Stimulated activated CD8-positive, alpha-beta memory T cell treated with anti-CD3 and anti-CD28 coated beads, Interleukin-4, amount 100 ng/mL, for 48 hours (primary cell): ENCODE measurements at regions not wholly inside any gene's neighbourhood (a gene's known extent, or its start where the extent isn't known, plus 50 kb on each side); places are given as distances from the start of the nearest gene placed in this dataset.
"Not testable (repeated sequence)": the region's sequence is repeated elsewhere in the genome, so short reads cannot be mapped to it uniquely, and the experiment has no call there.

Experiments
- DNase-seq: peaks from one replicate; pipeline ENCODE4 v3.0.0-alpha.2; 2020

DNA sequence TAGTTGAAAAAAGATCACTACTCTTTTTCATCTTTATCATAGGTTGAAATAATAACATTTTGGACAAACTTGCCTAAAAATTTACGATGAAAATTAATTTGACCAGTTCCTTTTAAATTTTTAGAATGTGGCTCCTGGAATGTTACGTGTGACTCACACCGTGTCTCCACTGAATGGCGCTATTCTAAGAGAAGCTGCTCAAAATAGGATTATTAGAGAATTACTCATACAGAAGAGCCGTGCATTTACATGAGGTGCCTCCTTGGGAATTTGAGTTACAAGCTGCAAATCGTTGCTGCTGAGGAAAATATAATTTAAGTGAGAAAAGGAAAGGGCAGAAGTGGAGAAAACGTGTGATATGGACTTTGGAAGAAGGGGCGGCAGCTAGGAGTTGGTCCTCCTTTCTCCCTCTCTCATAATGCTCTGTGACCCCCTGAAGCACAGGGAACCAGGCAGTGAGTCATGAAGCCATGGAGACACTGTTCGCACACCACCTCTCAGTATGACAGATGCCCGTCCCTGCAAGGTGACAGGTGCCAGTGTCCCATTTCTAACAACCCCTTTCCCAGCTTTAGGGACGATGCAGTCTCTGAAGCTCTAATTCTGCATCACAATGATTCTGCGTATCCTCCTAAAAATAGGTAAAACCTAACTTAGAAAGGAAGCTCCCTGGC lies 323.2 kb upstream of the COBL start:
- DNase-seq, result no peak

GRCh38 chr7:51636503-51636902 lies 319.9 kb upstream of the COBL start:
- no peak for DNase-seq

GRCh38 chr7:51635775-51636174 lies 319.2 kb upstream of the COBL start:
- DNase-seq, result no peak

DNA sequence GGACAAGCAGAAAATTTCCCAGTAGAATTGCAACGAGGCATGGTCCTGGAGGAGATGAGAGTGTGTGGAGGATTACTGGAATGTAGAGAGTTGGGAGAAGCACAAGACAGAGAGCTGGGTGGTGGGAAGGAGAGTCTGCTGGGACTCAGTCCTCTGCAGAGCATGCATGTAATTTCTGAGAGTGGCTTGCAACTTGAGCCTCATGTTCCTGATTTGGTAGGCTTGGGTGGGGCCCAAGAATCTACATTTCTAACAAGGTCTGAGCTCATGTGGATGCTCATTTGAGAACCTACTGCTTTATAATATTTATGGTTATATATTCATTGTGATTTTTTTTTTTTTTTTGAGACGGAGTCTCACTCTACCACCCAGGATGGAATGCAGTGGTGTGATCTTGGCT lies 317.9 kb upstream of the COBL start:
- DNase-seq, result no peak

DNA sequence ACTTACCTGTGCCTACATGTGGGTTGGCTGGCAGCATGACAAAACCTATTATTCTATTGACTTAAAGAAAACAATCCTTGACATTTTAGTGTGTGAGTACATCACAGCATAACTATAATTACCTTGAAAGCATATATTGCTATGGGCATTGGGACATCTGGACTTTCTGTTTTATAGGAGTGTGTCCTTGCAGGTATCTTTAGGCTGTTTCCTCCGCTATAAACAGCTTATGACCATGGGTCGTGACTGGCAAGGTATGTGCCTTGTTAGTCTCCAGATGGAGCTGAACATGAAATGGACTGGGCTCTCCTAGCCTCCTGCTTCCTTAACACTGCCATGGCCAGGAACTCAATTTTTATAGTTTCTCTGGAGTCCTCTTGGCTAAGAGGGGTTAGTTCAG lies 317.4 kb upstream of the COBL start:
- no peak for DNase-seq

GRCh38 chr7:51633596-51633995 lies 317.0 kb upstream of the COBL start:
- DNase-seq, result no peak

DNA sequence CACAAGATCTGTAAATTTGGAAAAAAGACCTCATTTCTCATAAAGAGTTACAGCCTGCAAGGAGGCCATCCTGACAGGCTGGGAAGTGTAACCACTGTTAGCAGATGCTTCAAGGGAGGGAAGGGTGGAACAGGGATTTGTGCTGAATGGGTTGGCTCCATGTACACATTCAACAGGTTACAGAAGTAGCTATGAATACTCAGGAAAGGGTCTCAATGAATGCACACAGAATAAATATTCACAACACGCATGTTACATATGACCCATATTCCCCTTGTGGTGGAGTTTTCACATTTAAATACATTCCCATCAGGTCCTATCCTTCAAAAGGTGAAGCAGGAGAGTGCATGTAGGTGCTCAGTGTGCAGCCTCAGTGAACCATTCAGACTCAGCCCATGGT lies 316.4 kb upstream of the COBL start:
- no peak for DNase-seq

- no peak for DNase-seq
Observed at GRCh38 chr7:51630933-51631332, 314.3 kb upstream of the COBL start.

GRCh38 chr7:51629206-51629605 lies 312.6 kb upstream of the COBL start:
- DNase-seq, result no peak

DNA sequence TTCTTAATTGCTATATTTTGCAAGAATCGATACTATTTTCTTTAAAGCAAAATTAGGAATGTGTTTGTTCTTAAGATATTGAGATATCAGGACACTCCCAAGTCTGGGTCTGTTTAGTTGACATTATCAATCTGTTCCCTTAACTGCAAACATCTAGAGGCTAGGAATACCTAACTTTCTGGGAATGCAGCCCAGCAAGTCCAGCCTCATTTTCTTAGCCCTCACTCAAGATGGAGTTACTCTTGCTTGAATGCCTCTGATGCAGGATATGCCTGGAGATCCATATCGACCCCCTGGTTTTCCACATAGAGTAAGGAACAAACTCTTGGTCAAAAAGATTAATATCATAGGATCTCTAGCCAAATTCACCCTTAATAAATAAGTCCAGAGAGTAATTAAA lies 305.3 kb upstream of the COBL start:
- DNase-seq, result no peak

DNA sequence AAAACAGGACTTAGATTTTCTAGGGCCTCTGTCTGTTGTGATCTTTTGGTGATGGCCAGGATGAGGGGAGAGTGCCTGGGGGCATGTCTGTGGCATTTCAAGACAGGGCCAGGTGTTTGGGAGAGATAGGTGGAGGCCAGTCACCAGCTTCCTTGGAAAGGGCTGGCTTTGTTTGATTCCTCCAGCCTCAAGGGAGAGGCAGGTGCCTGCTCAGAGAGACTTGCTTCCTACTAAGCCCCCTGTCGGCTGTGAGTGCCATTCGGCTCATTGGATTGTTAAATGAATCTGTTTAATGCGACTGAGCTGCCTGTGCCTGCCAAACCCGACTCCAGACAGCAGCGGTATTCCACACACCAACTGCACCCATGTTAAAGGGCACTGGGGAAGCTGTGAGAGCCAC lies 304.1 kb upstream of the COBL start:
- no peak for DNase-seq

GRCh38 chr7:51619880-51620279 lies 303.3 kb upstream of the COBL start:
- DNase-seq, result no peak

DNA sequence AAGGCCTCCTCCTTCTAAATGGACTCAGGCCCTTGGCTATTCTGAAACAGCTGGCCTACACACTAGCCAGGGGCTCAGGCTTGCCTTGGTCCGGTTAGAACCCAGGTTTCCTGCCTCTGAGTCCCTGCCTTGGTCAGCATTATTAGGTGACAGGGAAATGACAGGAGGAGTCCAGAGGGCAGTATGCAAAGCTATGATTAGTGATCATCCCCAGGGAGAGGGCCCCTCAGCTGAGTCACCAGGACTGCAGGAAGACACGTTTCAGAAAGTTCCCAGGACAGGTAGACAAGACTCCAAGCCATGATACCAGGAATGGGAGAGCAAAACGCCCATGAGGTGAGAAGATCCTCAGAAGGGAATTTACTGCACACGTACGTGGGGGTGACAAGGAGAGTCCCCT lies 301.1 kb upstream of the COBL start:
- DNase-seq, result no peak

DNA sequence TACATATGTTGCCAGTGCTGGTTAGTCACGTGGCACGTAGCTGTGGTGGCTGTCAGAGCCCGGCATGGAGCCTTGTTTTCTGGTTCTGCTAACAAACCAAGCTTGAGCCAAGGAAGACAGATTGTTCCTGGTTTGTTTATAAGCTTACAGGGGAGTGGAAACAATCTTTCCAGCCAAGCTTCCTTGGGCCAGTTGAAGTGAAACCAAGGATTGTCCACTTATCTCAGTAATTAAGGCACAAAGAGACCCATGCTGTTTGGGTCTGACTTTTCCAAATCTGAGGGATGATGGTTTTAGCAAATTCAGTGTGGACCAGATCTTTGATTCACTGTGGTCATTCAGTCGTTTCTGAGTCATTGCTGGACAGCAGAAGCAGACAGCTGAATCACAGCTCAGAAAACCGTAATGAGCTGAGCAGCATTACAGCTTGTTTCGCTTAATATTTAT lies 297.3 kb upstream of the COBL start:
- DNase-seq, result no peak

DNA sequence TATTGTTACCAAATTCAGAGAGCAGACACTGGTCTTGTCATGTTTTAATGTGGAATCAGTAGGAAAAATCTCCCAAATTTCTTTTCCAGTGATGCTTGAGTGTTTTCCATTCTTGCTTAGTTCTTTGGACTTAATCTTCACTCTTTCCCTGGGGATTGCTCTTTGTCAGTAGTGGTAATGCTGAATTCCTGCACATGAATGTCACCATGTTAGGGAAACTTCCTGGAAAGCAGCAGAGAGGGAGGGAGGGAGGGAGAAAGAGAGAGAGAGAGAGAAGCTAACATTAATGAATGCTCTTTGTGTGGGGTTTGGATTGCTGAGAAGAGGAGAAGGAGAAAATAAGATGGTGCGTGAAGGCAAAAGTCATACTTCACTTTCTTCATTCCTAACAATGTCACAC lies 295.3 kb upstream of the COBL start:
- DNase-seq, result no peak

DNA sequence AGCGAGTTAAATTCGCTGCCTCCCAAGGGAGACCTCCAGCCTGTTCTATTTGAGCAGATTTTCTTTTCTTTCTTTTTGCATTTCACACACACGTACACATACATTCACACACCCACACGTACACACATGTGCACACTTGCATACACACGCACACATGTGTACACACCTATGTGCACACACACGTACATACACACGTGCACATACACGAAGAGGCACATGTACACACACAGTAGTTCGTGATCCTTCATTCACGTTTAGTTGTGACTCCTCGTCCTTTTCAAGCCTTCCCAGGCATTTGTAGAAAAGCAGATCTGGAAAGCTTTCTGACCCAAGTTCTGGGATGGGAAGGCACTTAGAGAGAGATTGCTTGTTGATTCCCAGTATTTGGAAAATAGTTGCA lies 290.8 kb upstream of the COBL start:
- no peak for DNase-seq

- no peak for DNase-seq
Observed at GRCh38 chr7:51606601-51607154, 290.1 kb upstream of the COBL start.

DNA sequence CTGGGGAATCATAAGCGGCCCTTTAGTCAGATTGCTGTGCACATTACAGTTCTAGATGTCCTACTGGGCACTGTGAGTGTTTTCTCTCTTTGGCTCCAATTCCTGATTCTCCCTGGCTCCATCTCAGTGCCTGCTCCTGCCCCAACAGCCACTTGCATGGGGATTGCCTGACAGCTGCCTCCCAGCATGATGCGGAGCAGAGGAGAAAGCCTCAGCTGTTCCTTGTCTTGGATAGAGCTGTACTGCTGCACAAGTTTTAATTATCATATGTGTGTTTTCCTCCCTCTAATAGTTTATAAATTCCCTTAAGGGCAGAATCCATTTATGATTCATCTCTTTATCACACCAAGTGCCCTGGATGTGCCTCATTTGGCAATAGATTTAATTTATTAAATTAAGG lies 285.8 kb upstream of the COBL start:
- no peak for DNase-seq

GRCh38 chr7:51601461-51601860 lies 284.9 kb upstream of the COBL start:
- DNase-seq, result no peak

- not testable (repeated sequence) for DNase-seq
Observed at GRCh38 chr7:51599935-51600334, 283.3 kb upstream of the COBL start.

GRCh38 chr7:51593628-51594027 lies 277.0 kb upstream of the COBL start:
- DNase-seq, result no peak

DNA sequence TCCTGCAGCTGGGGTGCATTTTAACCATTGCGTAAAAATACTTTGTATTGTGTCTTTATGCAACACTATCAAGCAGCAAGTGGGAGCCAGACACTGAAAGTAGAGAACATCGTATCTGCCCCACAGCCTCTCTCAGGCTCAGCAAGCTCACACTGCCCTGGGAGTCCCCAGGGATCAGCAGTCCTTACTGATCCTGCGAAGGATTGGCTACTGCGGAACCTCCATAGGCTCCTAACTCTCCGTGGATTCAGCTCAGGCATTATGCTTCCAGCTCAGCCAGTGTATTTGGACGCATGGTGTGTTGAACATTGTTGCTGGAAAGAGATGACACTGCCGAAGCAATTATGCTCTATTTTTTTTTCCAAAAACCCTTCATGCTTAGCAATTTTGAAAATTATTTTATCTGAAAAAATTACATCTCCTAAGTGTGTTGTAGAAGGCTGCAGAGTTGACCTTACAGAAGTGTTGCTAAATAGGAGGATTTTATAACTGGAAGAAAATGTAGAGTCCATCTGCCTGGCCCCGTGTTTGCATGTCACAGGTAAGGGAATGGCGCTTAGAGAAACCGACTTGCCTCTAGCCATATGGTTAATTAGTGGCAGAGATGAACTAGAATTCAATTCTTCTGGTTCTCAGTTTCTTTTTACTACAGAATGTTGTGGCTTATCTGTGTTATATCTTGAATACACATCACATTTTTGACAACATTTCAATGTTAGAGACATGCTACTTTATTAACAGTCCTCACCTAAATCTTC lies 276.4 kb upstream of the COBL start:
- no peak for DNase-seq

DNA sequence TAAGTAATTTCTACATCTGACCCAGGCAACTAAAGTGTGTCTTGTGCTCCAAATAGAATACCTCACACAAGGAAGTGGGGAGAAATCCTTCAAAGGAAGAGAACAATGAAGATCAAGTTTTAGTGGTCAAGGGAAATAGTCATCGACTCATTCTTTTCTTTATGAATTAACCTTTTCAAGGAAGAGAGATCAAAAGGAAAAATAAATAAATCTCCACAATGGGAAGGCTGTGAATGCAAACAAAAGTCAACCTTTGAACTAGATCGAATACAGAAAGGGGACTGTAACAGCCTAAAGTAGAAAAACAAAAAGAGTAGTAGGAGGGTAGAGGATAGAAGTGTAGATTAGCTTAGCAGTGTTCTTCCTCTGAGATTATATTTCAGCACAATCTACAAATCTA lies 274.6 kb upstream of the COBL start:
- no peak for DNase-seq

DNA sequence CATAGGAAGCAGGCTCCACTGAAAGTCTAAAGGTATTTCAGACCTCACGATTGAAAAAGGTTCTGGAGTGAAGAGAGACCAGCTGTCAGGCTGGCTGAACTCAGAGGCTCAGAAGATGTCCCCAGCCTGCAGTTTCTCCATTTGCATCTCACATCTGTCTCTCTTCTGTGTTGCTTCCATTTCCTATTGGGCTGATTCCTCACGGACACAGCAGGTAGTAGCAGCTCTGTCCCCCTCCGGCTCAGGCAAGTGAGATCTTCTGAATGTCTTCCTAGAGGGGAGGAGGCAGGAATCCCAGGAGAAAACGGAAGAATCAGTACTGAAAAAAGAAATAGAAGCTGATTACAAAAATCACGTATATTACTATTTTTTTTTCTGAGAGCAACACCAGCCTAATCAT lies 274.1 kb upstream of the COBL start:
- DNase-seq, result no peak

GRCh38 chr7:51589111-51589510 lies 272.5 kb upstream of the COBL start:
- no peak for DNase-seq
